OCI-LY7 (cell line): ENCODE measurements at regions not wholly inside any gene's neighbourhood (a gene's known extent, or its start where the extent isn't known, plus 50 kb on each side); places are given as distances from the start of the nearest gene placed in this dataset.

Experiments
- BruUV-seq: library from RNA; stranded (reverse); fragments of 400-500 nt; replicated peaks from 2 replicates; lab custom pipeline; 2021; lab: Mats Ljungman, UMichigan
- CTCF ChIA-PET: fragments of 300-600 bp; sonication (Branson Sonifier 250); formaldehyde crosslinking; loops from one replicate; lab custom pipeline; 2022; ENCODE audit warnings: antibody characterized with exemption; ENCODE audit not compliant: unreplicated experiment; lab: Charles Lee
- POLR2A ChIA-PET: fragments of 300-600 bp; sonication (Branson Sonifier 250); formaldehyde crosslinking; loops from one replicate; lab custom pipeline; 2022; ENCODE audit warnings: antibody characterized with exemption; lab: Charles Lee
- DNase-seq: peaks from one replicate; pipeline ENCODE4 v3.0.0-alpha.2; 2015; ENCODE audit warnings: low spot score
- H2AFZ ChIP-seq: fragments of 200-600 bp; sonication (generic), shearing (Covaris generic); 2 replicates; pipeline ENCODE4 v1.6.1; 2014; ENCODE audit warnings: mild to moderate bottlenecking, antibody characterized with exemption, low read length, moderate library complexity
- H3K27ac ChIP-seq: fragments of 200-600 bp; sonication (generic); 2 replicates; pipeline ENCODE4 v1.5.1; 2014; ENCODE audit warnings: mixed run types, low read depth, mild to moderate bottlenecking, moderate library complexity, low read length, inconsistent platforms; ENCODE audit not compliant: poor library complexity, severe bottlenecking
- H3K36me3 ChIP-seq: fragments of 200-600 bp; sonication (generic); 2 replicates; pipeline ENCODE4 v1.6.1; 2014; ENCODE audit warnings: mild to moderate bottlenecking, antibody characterized with exemption, low read length, moderate library complexity, mixed read lengths; ENCODE audit not compliant: insufficient read depth
- H3K4me1 ChIP-seq: fragments of 200-600 bp; sonication (generic); 2 replicates; pipeline ENCODE4 v1.5.1; 2014; ENCODE audit warnings: mild to moderate bottlenecking, low read length; ENCODE audit not compliant: insufficient read depth, poor library complexity, severe bottlenecking
- H3K4me2 ChIP-seq: fragments of 200-600 bp; sonication (generic); 2 replicates; pipeline ENCODE4 v1.6.1; 2014; ENCODE audit warnings: mild to moderate bottlenecking, low read length
- H3K4me3 ChIP-seq: fragments of 200-600 bp; sonication (generic); 2 replicates; pipeline ENCODE4 v1.5.1; 2014; ENCODE audit warnings: mild to moderate bottlenecking, low read depth, low read length; ENCODE audit not compliant: poor library complexity, severe bottlenecking
- H3K79me2 ChIP-seq: fragments of 200-600 bp; sonication (generic); 2 replicates; pipeline ENCODE4 v1.6.1; 2016; ENCODE audit warnings: low read depth, mild to moderate bottlenecking, low read length, moderate library complexity, mixed read lengths; ENCODE audit not compliant: insufficient read depth
- H3K9me2 ChIP-seq: fragments of 200-600 bp; sonication (generic); 2 replicates; pipeline ENCODE4 v1.6.1; 2016; ENCODE audit warnings: mild to moderate bottlenecking, low read length, mixed read lengths; ENCODE audit not compliant: insufficient read depth
- H3K9me3 ChIP-seq: fragments of 200-600 bp; sonication (generic); 2 replicates; pipeline ENCODE4 v1.6.1; 2014; ENCODE audit warnings: mild to moderate bottlenecking, mixed run types, low read length, mixed read lengths
- H4K20me1 ChIP-seq: fragments of 200-600 bp; sonication (generic); 2 replicates; pipeline ENCODE4 v1.6.1; 2014; ENCODE audit warnings: mild to moderate bottlenecking, antibody characterized with exemption, low read length, moderate library complexity, mixed read lengths; ENCODE audit not compliant: insufficient read depth
- CTCF ChIP-seq: fragments of 200-600 bp; sonication (generic); conservative IDR thresholded peaks from 2 replicates; pipeline ENCODE4 v1.5.1; 2014; ENCODE audit warnings: mild to moderate bottlenecking, antibody characterized with exemption, low read length, moderate library complexity, mixed read lengths
- EZH2phosphoT487 ChIP-seq: fragments of 200-600 bp; sonication (generic); IDR thresholded peaks from 2 replicates; pipeline ENCODE4 v1.6.1; 2018; ENCODE audit warnings: low read depth, borderline replicate concordance, mild to moderate bottlenecking, mixed run types, antibody characterized with exemption, low read length, moderate library complexity, mixed read lengths
- intact Hi-C: fragments of 100-400 bp; cut with micrococcal nuclease; formaldehyde crosslinking; loops from one replicate; pipeline ENCODE4 v1.10.0; 2022; ENCODE audit not compliant: unreplicated experiment

DNA sequence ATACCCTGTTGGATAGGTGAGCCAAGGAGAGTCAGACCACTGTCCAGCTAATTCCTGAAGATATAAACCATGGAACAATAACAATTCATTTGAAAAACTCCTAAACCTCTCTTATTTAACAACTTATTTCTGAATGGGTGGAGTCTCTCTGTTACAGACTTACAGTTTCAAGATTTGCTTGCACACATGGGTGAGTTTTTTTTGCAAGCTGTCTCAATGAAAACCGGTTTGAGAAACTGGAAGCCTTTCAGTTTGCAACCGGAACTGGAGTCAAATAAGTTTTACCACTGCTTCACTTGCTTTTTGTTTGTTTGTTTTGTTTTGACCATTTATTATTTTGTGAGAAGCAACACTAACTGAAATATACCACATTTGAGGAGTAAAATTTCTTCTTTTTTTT lies 243.8 kb downstream of the MTERF1 start:
- DNase-seq, result no peak
- H3K4me3 ChIP-seq, result no peak overlapping the region
- H3K79me2 ChIP-seq, result no peaks in the 10 kb centered on the region
- TF ChIP-seq EZH2phosphoT487 (no peak), CTCF (no peak)
- H2AFZ ChIP-seq, result no peak overlapping the region
- H3K9me3 ChIP-seq, result no peaks in the 10 kb centered on the region
- H3K4me1 ChIP-seq, result no peaks in the 10 kb centered on the region
- no peaks in the 10 kb centered on the region; the same call in 1 of the 2 replicates for H4K20me1 ChIP-seq
- H3K27ac ChIP-seq, result no peak overlapping the region
- ChIA-PET CTCF (no interaction called here), POLR2A (interaction anchor here (0.7 kb wide), 1 partner anchor 1648 kb away, joined by 4 read pairs; no protein-coding TSS in a partner anchor)
- H3K4me2 ChIP-seq, result no peak overlapping the region
- no peaks in the 10 kb centered on the region for H3K9me2 ChIP-seq
- intact Hi-C loops, result no loop called here
- no peaks in the 10 kb centered on the region for H3K36me3 ChIP-seq
- no TSS peak for BruUV-seq

DNA sequence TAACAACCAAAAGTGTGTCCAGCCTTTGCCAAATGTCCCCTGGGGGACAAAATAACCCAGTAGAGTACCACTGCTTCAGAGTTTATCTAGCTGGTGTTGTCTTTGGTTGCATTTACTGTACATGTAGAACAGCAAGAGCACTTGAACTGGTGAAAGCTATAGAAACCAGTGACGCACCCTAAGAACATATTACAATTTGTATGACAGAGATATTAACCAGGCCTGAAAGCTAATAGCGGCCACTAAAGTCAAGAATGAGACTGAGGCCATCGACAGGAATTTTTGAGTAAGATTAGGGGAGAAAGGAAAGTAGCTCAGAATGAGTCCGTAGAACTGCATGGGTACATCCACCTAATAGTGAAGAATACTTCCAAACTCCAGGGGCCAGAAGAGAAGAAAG lies 236.2 kb downstream of the MTERF1 start:
- no peaks in the 10 kb centered on the region for H3K79me2 ChIP-seq
- no peak for TF ChIP-seq EZH2phosphoT487
- TF ChIP-seq CTCF, result no peak
- no peaks in the 10 kb centered on the region for H3K4me1 ChIP-seq
- no peaks in the 10 kb centered on the region for H4K20me1 ChIP-seq
- H3K9me2 ChIP-seq, result no peaks in the 10 kb centered on the region
- ChIA-PET POLR2A (interaction anchor here (0.6 to 1.0 kb wide), 3 partner anchors 137 to 1155 kb away, joined by 3 read pairs; no protein-coding TSS in a partner anchor), CTCF (no interaction called here)
- no peak overlapping the region for H3K4me3 ChIP-seq
- H3K36me3 ChIP-seq, result no peaks in the 10 kb centered on the region
- no peaks in the 10 kb centered on the region for H3K9me3 ChIP-seq
- H2AFZ ChIP-seq, result no peak overlapping the region
- intact Hi-C loops, result no loop called here
- H3K27ac ChIP-seq, result no peak overlapping the region
- DNase-seq, result no peak
- BruUV-seq, result no TSS peak
- no peak overlapping the region for H3K4me2 ChIP-seq

DNA sequence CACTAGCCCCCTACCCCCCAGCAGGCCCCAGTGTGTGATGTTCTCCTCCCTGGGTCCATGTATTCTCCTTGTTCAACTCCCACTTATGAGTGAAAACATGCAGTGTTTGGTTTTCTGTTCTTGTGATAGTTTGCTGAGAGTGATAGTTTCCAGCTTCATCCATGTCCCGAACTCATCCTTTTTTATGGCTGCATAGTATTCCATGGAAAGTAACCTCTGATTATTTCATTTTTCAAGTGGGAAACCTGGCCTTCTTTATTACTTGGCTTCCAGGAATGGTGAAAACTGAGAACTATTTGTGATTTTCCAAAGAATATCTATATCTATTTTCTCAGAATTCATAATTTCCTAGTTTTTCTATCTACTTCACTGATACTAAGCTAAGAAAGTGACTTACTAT lies 235.0 kb downstream of the MTERF1 start:
- POLR2A ChIA-PET, result no interaction called here
- Histone ChIP-seq H3K27ac (no peak overlapping the region), H3K79me2 (no peaks in the 10 kb centered on the region), H3K4me3 (no peak overlapping the region), H3K9me2 (no peaks in the 10 kb centered on the region), H3K4me1 (no peaks in the 10 kb centered on the region), H4K20me1 (no peaks in the 10 kb centered on the region), H2AFZ (no peak overlapping the region), H3K9me3 (no peaks in the 10 kb centered on the region), H3K36me3 (no peaks in the 10 kb centered on the region), H3K4me2 (no peak overlapping the region)
- no TSS peak for BruUV-seq
- TF ChIP-seq CTCF, result no peak
- TF ChIP-seq EZH2phosphoT487, result no peak
- no peak for DNase-seq
- intact Hi-C loops, result no loop called here
- CTCF ChIA-PET, result no interaction called here
